Neural cell (in vitro differentiated cells): ENCODE measurements at regions not wholly inside any gene's neighbourhood (a gene's known extent, or its start where the extent isn't known, plus 50 kb on each side); places are given as distances from the start of the nearest gene placed in this dataset.

ENCODE experiments used
- H2AFZ ChIP-seq: fragments of 200-600, 300-800 bp; sonication (generic), shearing (Covaris generic); 2 replicates; pipeline ENCODE4 v1.6.0; 2014; ENCODE audit warnings: low read depth, mild to moderate bottlenecking, antibody characterized with exemption, low read length, moderate library complexity
- H3F3A ChIP-seq: fragments of 200-600 bp; shearing (Covaris generic); 2 replicates; pipeline ENCODE4 v1.6.1; 2016; ENCODE audit warnings: mild to moderate bottlenecking, moderate library complexity, mixed read lengths, antibody characterized with exemption, low read length; ENCODE audit not compliant: insufficient read depth, poor library complexity, severe bottlenecking
- H3K27ac ChIP-seq: fragments of 200-600, 300-800 bp; sonication (generic), shearing (Covaris generic); 2 replicates; pipeline ENCODE4 v1.5.1; 2014; ENCODE audit warnings: mild to moderate bottlenecking, low read length, moderate library complexity
- H3K27me3 ChIP-seq: fragments of 300-800, 200-600 bp; sonication (generic), shearing (Covaris generic); 2 replicates; pipeline ENCODE4 v1.6.0; 2014; ENCODE audit warnings: mild to moderate bottlenecking, low read depth, low read length, moderate library complexity; ENCODE audit not compliant: insufficient read depth
- H3K36me3 ChIP-seq: fragments of 300-800, 200-600 bp; sonication (generic), shearing (Covaris generic); 2 replicates; pipeline ENCODE4 v1.5.1; 2014; ENCODE audit warnings: mild to moderate bottlenecking, antibody characterized with exemption, low read length, moderate library complexity; ENCODE audit not compliant: insufficient read depth
- H3K4me2 ChIP-seq: fragments of 300-800, 200-600 bp; sonication (generic), shearing (Covaris generic); 2 replicates; pipeline ENCODE4 v1.6.0; 2014; ENCODE audit warnings: mild to moderate bottlenecking, low read length
- H3K4me3 ChIP-seq: fragments of 300-800, 200-600 bp; sonication (generic), shearing (Covaris generic); 2 replicates; pipeline ENCODE4 v1.5.1; 2014; ENCODE audit warnings: mild to moderate bottlenecking, low read length, moderate library complexity
- H3K79me2 ChIP-seq: fragments of 200-600 bp; shearing (Covaris generic); replicated peaks from 2 replicates; pipeline ENCODE4 v1.6.0; 2014; ENCODE audit warnings: mild to moderate bottlenecking, low read length, moderate library complexity; ENCODE audit not compliant: insufficient read depth
- H3K9ac ChIP-seq: fragments of 300-800, 200-600 bp; sonication (generic), shearing (Covaris generic); 2 replicates; pipeline ENCODE4 v1.6.1; 2016; ENCODE audit warnings: mild to moderate bottlenecking, low read length, mixed read lengths
- H3K9me2 ChIP-seq: fragments of 200-600 bp; shearing (Covaris generic); 2 replicates; pipeline ENCODE4 v1.6.1; 2016; ENCODE audit warnings: mild to moderate bottlenecking, low read length, mixed read lengths; ENCODE audit not compliant: insufficient read depth
- H3K9me3 ChIP-seq: fragments of 200-600, 300-800 bp; sonication (generic), shearing (Covaris generic); 2 replicates; pipeline ENCODE4 v1.6.1; 2016; ENCODE audit warnings: mild to moderate bottlenecking, mixed run types, low read length, moderate library complexity, mixed read lengths
- H4K20me1 ChIP-seq: fragments of 200-600 bp; shearing (Covaris generic); 2 replicates; pipeline ENCODE4 v1.6.1; 2016; ENCODE audit warnings: mild to moderate bottlenecking, mixed run types; ENCODE audit not compliant: insufficient read depth
- CTCF ChIP-seq: fragments of 450-650 bp; IDR thresholded peaks from 2 replicates; pipeline ENCODE4 v1.5.1; 2014; ENCODE audit warnings: antibody characterized with exemption, mild to moderate bottlenecking, moderate library complexity; ENCODE audit not compliant: poor library complexity, severe bottlenecking
- EP300 ChIP-seq: fragments of 450-650 bp; conservative IDR thresholded peaks from 2 replicates; pipeline ENCODE4 v1.6.1; 2014; ENCODE audit warnings: antibody characterized with exemption, mild to moderate bottlenecking, moderate library complexity; ENCODE audit not compliant: poor library complexity, severe bottlenecking
- EZH2 ChIP-seq: fragments of 200-600, 300-800 bp; shearing (Covaris generic), sonication (generic); IDR thresholded peaks from 2 replicates; pipeline ENCODE4 v1.6.1; 2014; ENCODE audit warnings: antibody characterized with exemption, low read length, borderline replicate concordance, mild to moderate bottlenecking; ENCODE audit not compliant: insufficient read depth, poor library complexity, severe bottlenecking
- MXI1 ChIP-seq: fragments of 450-650 bp; conservative IDR thresholded peaks from 2 replicates; pipeline ENCODE4 v1.6.1; 2014; ENCODE audit warnings: antibody characterized with exemption, mild to moderate bottlenecking; ENCODE audit not compliant: poor library complexity, severe bottlenecking
- POLR2AphosphoS5 ChIP-seq: IDR thresholded peaks from 2 replicates; pipeline ENCODE4 v1.6.1; 2012
- RAD21 ChIP-seq: fragments of 450-650 bp; conservative IDR thresholded peaks from 2 replicates; pipeline ENCODE4 v1.6.1; 2014; ENCODE audit warnings: antibody characterized with exemption, mild to moderate bottlenecking, moderate library complexity
- SMC3 ChIP-seq: fragments of 450-650 bp; conservative IDR thresholded peaks from 2 replicates; pipeline ENCODE4 v1.6.1; 2014; ENCODE audit warnings: antibody characterized with exemption, mild to moderate bottlenecking, moderate library complexity; ENCODE audit not compliant: poor library complexity
- TAF1 ChIP-seq: IDR thresholded peaks from 2 replicates; pipeline ENCODE4 v1.6.1; 2012; ENCODE audit warnings: low read depth
- TF ChIP-seq, protein P1 (sequence below): IDR thresholded peaks from 2 replicates; pipeline ENCODE4 v1.6.1; 2012; ENCODE audit warnings: borderline replicate concordance

- H3K9ac ChIP-seq, result no peak overlapping the region
- H3K36me3 ChIP-seq, result no peaks in the 10 kb centered on the region
- H3K79me2 ChIP-seq, result no peaks in the 10 kb centered on the region
- no peaks in the 10 kb centered on the region for H3K9me2 ChIP-seq
- TF ChIP-seq RAD21, result no peak
- TF ChIP-seq EZH2, result no peak
- TF ChIP-seq TAF1, result no peak
- TF ChIP-seq, protein P1, sequence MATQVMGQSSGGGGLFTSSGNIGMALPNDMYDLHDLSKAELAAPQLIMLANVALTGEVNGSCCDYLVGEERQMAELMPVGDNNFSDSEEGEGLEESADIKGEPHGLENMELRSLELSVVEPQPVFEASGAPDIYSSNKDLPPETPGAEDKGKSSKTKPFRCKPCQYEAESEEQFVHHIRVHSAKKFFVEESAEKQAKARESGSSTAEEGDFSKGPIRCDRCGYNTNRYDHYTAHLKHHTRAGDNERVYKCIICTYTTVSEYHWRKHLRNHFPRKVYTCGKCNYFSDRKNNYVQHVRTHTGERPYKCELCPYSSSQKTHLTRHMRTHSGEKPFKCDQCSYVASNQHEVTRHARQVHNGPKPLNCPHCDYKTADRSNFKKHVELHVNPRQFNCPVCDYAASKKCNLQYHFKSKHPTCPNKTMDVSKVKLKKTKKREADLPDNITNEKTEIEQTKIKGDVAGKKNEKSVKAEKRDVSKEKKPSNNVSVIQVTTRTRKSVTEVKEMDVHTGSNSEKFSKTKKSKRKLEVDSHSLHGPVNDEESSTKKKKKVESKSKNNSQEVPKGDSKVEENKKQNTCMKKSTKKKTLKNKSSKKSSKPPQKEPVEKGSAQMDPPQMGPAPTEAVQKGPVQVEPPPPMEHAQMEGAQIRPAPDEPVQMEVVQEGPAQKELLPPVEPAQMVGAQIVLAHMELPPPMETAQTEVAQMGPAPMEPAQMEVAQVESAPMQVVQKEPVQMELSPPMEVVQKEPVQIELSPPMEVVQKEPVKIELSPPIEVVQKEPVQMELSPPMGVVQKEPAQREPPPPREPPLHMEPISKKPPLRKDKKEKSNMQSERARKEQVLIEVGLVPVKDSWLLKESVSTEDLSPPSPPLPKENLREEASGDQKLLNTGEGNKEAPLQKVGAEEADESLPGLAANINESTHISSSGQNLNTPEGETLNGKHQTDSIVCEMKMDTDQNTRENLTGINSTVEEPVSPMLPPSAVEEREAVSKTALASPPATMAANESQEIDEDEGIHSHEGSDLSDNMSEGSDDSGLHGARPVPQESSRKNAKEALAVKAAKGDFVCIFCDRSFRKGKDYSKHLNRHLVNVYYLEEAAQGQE, result no peak
- no peak for TF ChIP-seq EP300
- no peak for TF ChIP-seq MXI1
- TF ChIP-seq SMC3, result no peak
- no peak for TF ChIP-seq POLR2AphosphoS5
- TF ChIP-seq CTCF, result no peak
- no peak overlapping the region for H3K27ac ChIP-seq
- H3F3A ChIP-seq, result no peaks in the 10 kb centered on the region
- no peak overlapping the region for H3K4me2 ChIP-seq
- H3K4me3 ChIP-seq, result no peak overlapping the region
- H3K27me3 ChIP-seq, result no peaks in the 10 kb centered on the region
- no peaks in the 10 kb centered on the region for H4K20me1 ChIP-seq
- no peaks in the 10 kb centered on the region for H3K9me3 ChIP-seq
- H2AFZ ChIP-seq, result no peak overlapping the region
These were observed 951.4 kb downstream of the KCNMA1 start for GRCh38 chr10:76686201-76686600.

DNA sequence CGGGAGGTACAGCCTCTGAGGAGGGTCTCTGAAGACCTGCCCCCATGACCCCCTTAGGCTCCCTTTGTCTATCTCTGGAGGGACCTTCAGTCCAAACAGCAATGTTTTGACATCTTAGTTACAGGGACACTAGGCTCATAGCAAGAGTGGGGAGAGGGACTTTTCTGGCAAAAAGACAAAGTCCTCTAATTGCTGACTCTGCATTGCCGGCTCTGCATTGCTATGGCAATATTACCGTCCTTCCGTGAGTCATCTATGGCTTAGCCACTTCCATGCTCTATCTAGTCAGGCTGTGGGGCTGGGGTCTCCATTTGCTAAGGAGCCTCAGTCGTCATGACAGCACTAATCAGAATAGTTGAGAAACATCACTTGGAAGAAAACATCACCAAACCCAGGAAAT, 952.6 kb downstream of the KCNMA1 start:
- no peak overlapping the region for H2AFZ ChIP-seq
- no peak for TF ChIP-seq CTCF
- no peak for TF ChIP-seq TAF1
- TF ChIP-seq EP300, result no peak
- TF ChIP-seq MXI1, result no peak
- no peak for TF ChIP-seq EZH2
- TF ChIP-seq RAD21, result no peak
- no peak for TF ChIP-seq SMC3
- TF ChIP-seq, protein P1, result no peak
- no peak for TF ChIP-seq POLR2AphosphoS5
- no peaks in the 10 kb centered on the region for H4K20me1 ChIP-seq
- no peaks in the 10 kb centered on the region for H3K27me3 ChIP-seq
- no peak overlapping the region for H3K4me3 ChIP-seq
- H3K36me3 ChIP-seq, result no peaks in the 10 kb centered on the region
- H3F3A ChIP-seq, result no peaks in the 10 kb centered on the region
- H3K9me2 ChIP-seq, result no peaks in the 10 kb centered on the region
- H3K9ac ChIP-seq, result no peak overlapping the region
- H3K79me2 ChIP-seq, result no peaks in the 10 kb centered on the region
- H3K4me2 ChIP-seq, result no peak overlapping the region
- H3K27ac ChIP-seq, result no peak overlapping the region
- no peaks in the 10 kb centered on the region for H3K9me3 ChIP-seq
